ENCODE measurements at regions not wholly inside any gene's neighbourhood (a gene's known extent, or its start where the extent isn't known, plus 50 kb on each side); places are given as distances from the start of the nearest gene placed in this dataset.

DNA sequence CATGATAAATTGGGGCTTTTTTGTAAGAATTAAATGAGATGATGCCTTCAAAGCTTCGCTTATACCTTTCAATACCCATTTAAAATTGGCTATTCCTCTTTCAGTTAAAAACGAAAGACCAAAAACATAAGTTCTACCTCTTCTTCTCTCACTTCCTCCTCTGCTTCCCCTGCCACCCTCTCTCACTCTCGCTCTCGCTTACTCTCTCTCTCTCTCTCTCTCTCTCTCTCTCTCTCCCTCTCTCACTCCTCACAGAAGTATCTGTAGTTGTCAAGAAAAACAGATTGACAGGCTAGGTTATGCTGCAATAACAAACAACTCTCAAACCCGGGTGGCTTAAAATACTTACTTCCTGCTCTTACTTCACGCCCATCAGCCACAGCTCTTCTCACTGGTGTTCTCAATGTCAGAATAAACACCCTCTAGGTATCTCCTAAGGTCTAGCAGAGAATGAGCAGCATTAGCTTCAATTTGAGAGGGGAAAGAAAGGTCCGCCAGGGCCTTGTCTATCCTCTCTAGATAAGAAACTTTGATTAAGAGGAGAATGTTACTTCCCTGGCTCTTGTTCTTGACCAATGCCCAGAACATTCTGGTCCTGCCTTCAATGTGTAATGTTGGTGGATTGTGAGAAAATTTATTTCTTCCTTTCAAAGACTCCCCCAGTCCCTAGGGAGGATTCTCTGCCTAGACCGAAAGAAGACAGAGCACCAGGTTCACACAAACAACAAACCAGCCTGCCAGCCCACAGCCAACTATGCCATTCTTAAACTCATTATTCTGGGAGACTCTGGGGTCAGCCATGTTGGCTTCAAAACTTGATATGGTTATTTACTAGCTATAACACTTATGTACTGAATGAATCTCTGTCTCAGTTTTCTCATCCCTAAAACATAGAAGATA is 1028.7 kb downstream of the XPNPEP1 start:
- Histone ChIP-seq H3K9me3 (ENCODE audit: control insufficient read depth in 2 of 3, insufficient read depth in 1 of 3, low read length in 3 of 3) (no peaks in the 10 kb centered on the region), H3K36me3 (ENCODE audit: control insufficient read depth in 2 of 3, insufficient read depth in 3 of 3, low read length in 3 of 3) (no peaks in the 10 kb centered on the region), H3K4me3 (ENCODE audit: low read length in 3 of 3) (no peak overlapping the region), H3K4me1 (ENCODE audit: control insufficient read depth in 2 of 3, insufficient read depth in 2 of 3, low read depth in 1 of 3, low read length in 3 of 3) (no peaks in the 10 kb centered on the region), H3K27me3 (ENCODE audit: control insufficient read depth, insufficient read depth, low read length) (no peaks in the 10 kb centered on the region), H3K9ac (ENCODE audit: low read length in 3 of 3) (no peak overlapping the region), H3K27ac (ENCODE audit: low read depth in 2 of 2, low read length in 2 of 2) (no peak overlapping the region)
- FAIRE-seq (no peak), DNase-seq (no peak)
- TF ChIP-seq, protein P1, sequence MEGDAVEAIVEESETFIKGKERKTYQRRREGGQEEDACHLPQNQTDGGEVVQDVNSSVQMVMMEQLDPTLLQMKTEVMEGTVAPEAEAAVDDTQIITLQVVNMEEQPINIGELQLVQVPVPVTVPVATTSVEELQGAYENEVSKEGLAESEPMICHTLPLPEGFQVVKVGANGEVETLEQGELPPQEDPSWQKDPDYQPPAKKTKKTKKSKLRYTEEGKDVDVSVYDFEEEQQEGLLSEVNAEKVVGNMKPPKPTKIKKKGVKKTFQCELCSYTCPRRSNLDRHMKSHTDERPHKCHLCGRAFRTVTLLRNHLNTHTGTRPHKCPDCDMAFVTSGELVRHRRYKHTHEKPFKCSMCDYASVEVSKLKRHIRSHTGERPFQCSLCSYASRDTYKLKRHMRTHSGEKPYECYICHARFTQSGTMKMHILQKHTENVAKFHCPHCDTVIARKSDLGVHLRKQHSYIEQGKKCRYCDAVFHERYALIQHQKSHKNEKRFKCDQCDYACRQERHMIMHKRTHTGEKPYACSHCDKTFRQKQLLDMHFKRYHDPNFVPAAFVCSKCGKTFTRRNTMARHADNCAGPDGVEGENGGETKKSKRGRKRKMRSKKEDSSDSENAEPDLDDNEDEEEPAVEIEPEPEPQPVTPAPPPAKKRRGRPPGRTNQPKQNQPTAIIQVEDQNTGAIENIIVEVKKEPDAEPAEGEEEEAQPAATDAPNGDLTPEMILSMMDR (IDR thresholded peaks at IDR 0.05; ENCODE audit: borderline replicate concordance, extremely low read depth, insufficient read depth) = no peak
- intact Hi-C loops (cut with DNase I) = no loop called here

DNA sequence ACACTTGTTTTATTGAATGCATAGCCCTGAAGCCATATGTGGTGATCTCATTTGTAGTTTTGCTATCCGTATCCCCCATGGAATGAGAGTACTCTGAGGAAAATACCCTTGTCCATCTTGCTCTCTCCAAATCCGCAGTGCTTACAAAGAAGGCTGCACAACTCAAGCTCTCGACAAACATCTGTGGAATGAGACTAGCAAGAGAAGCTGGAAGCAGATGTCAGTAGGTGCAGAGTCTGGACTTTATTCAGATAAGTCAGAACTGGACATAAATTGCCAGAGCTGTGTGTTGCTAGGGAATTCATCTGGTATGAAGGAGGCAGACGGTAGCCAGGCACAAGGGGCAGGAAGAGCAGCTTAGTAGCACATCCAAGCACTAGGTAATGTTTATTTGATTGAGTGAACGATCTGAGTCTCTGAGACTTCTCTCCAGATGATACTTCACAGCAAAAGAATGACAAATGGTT is 1046.2 kb downstream of the XPNPEP1 start:
- TF ChIP-seq, protein P1 (IDR thresholded peaks at IDR 0.05; ENCODE audit: borderline replicate concordance, extremely low read depth, insufficient read depth) = no peak
- Histone ChIP-seq H3K36me3 (ENCODE audit: control insufficient read depth in 2 of 3, insufficient read depth in 3 of 3, low read length in 3 of 3) (no peaks in the 10 kb centered on the region), H3K27ac (ENCODE audit: low read depth in 2 of 2, low read length in 2 of 2) (no peak overlapping the region), H3K27me3 (ENCODE audit: control insufficient read depth, insufficient read depth, low read length) (no peaks in the 10 kb centered on the region), H3K4me3 (ENCODE audit: low read length in 3 of 3) (no peak overlapping the region), H3K4me1 (ENCODE audit: control insufficient read depth in 2 of 3, insufficient read depth in 2 of 3, low read depth in 1 of 3, low read length in 3 of 3) (no peaks in the 10 kb centered on the region), H3K9ac (ENCODE audit: low read length in 3 of 3) (no peak overlapping the region), H3K9me3 (ENCODE audit: control insufficient read depth in 2 of 3, insufficient read depth in 1 of 3, low read length in 3 of 3) (no peaks in the 10 kb centered on the region)
- intact Hi-C loops (cut with DNase I) = no loop called here
- FAIRE-seq = no peak
- peak in 1 of 5 donors; percentile 5 for DNase-seq

DNA sequence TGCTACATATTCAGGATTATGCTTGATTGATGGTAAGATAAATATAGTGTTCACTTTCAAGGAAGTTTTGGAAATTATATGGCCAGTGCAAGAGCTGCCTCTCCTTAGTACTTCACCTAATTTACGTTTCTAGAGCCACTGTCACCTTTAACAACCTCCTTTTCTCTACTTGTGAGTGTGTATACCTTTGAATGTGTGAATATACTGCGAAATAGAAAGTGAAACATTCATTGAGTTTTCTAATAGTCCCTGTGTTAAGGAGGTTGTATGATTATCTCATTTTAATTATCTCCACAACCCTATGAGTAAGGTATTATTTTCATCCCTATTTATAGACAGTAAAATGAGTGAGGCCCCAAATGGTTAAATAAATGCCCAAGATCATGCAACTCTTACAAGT is 1050.5 kb downstream of the XPNPEP1 start:
- Histone ChIP-seq H3K4me1 (ENCODE audit: control insufficient read depth in 2 of 3, insufficient read depth in 2 of 3, low read depth in 1 of 3, low read length in 3 of 3) (no peaks in the 10 kb centered on the region), H3K27me3 (ENCODE audit: control insufficient read depth, insufficient read depth, low read length) (no peaks in the 10 kb centered on the region), H3K9me3 (ENCODE audit: control insufficient read depth in 2 of 3, insufficient read depth in 1 of 3, low read length in 3 of 3) (no peaks in the 10 kb centered on the region), H3K27ac (ENCODE audit: low read depth in 2 of 2, low read length in 2 of 2) (no peak overlapping the region), H3K9ac (ENCODE audit: low read length in 3 of 3) (no peak overlapping the region), H3K4me3 (ENCODE audit: low read length in 3 of 3) (no peak overlapping the region), H3K36me3 (ENCODE audit: control insufficient read depth in 2 of 3, insufficient read depth in 3 of 3, low read length in 3 of 3) (no peaks in the 10 kb centered on the region)
- TF ChIP-seq, protein P1 (IDR thresholded peaks at IDR 0.05; ENCODE audit: borderline replicate concordance, extremely low read depth, insufficient read depth) = no peak
- FAIRE-seq (no peak), DNase-seq (no peak)
- intact Hi-C loops (cut with DNase I) = no loop called here

All from kidney (tissue), 13 donors.